MCF 10A (cell line): ENCODE measurements at regions not wholly inside any gene's neighbourhood (a gene's known extent, or its start where the extent isn't known, plus 50 kb on each side); places are given as distances from the start of the nearest gene placed in this dataset.

Experiments used
- BruUV-seq: library from RNA; stranded (reverse); fragments of 400-500 nt; replicated peaks from 2 replicates; lab custom pipeline; 2021; lab: Mats Ljungman, UMichigan
- CTCF ChIA-PET: fragments of 300-600 bp; sonication (Branson Sonifier 250); formaldehyde crosslinking; extraction: SDS; loops from one replicate; lab custom pipeline; 2021; ENCODE audit warnings: antibody characterized with exemption, inconsistent platforms; lab: Yijun Ruan, JAX
- POLR2A ChIA-PET: fragments of 300-600, 350-650 bp; sonication (Branson Sonifier 250); formaldehyde crosslinking; extraction: SDS; loops from one replicate; lab custom pipeline; 2020; ENCODE audit warnings: antibody characterized with exemption, inconsistent platforms; lab: Yijun Ruan, JAX
- DNase-seq: peaks from one replicate; pipeline ENCODE4 v3.0.0-alpha.2; 2018; ENCODE audit not compliant: unreplicated experiment
- H3K27ac Mint-ChIP-seq: one replicate; pipeline ENCODE4 v1.8.0; 2022; ENCODE audit warnings: mild to moderate bottlenecking, low read depth, mixed read lengths; ENCODE audit not compliant: unreplicated experiment
- H3K27me3 Mint-ChIP-seq: one replicate; pipeline ENCODE4 v1.8.0; 2022; ENCODE audit warnings: mixed read lengths; ENCODE audit not compliant: insufficient read depth, unreplicated experiment
- H3K36me3 Mint-ChIP-seq: one replicate; pipeline ENCODE4 v1.8.0; 2022; ENCODE audit warnings: mild to moderate bottlenecking, moderate library complexity, mixed read lengths; ENCODE audit not compliant: insufficient read depth, unreplicated experiment
- H3K4me1 Mint-ChIP-seq: one replicate; pipeline ENCODE4 v1.8.0; 2022; ENCODE audit warnings: mixed read lengths; ENCODE audit not compliant: insufficient read depth, unreplicated experiment
- H3K4me3 Mint-ChIP-seq: one replicate; pipeline ENCODE4 v1.8.0; 2022; ENCODE audit warnings: mild to moderate bottlenecking, moderate library complexity, mixed read lengths; ENCODE audit not compliant: unreplicated experiment
- H3K9me3 Mint-ChIP-seq: one replicate; pipeline ENCODE4 v1.8.0; 2022; ENCODE audit warnings: mixed read lengths; ENCODE audit not compliant: unreplicated experiment
- intact Hi-C: fragments of 100-400 bp; cut with micrococcal nuclease; formaldehyde crosslinking; loops from 2 replicates; pipeline ENCODE4 v1.14.1; 2022
- TF ChIP-seq, protein P1 (sequence below): fragments of 200-600 bp; IDR thresholded peaks from one replicate; pipeline ENCODE4 v1.8.0; 2022; ENCODE audit warnings: antibody characterized with exemption, mild to moderate bottlenecking; ENCODE audit not compliant: unreplicated experiment

GRCh38 chr10:8969853-8970252 is 915.4 kb downstream of the GATA3 start:
- BruUV-seq: no TSS peak
- Mint-ChIP-seq H3K4me3 (no peak overlapping the region), H3K36me3 (no peaks in the 10 kb centered on the region), H3K4me1 (peaks cover 35% of the 10 kb centered on the region), H3K27me3 (no peaks in the 10 kb centered on the region), H3K27ac (peak overlapping the region; percentile 4), H3K9me3 (peaks cover 7% of the 10 kb centered on the region)
- DNase-seq: no peak
- ChIA-PET POLR2A (interaction anchor here (0.6 to 1.9 kb wide), 7 partner anchors 8 to 275 kb away, joined by 3 to 9 read pairs (median 3); no protein-coding TSS in a partner anchor), CTCF (interaction anchor here (0.7 to 1.2 kb wide), 2 partner anchors 9 to 239 kb away, joined by 3 read pairs; no protein-coding TSS in a partner anchor)
- intact Hi-C loops: no loop called here
- TF ChIP-seq, protein P1, sequence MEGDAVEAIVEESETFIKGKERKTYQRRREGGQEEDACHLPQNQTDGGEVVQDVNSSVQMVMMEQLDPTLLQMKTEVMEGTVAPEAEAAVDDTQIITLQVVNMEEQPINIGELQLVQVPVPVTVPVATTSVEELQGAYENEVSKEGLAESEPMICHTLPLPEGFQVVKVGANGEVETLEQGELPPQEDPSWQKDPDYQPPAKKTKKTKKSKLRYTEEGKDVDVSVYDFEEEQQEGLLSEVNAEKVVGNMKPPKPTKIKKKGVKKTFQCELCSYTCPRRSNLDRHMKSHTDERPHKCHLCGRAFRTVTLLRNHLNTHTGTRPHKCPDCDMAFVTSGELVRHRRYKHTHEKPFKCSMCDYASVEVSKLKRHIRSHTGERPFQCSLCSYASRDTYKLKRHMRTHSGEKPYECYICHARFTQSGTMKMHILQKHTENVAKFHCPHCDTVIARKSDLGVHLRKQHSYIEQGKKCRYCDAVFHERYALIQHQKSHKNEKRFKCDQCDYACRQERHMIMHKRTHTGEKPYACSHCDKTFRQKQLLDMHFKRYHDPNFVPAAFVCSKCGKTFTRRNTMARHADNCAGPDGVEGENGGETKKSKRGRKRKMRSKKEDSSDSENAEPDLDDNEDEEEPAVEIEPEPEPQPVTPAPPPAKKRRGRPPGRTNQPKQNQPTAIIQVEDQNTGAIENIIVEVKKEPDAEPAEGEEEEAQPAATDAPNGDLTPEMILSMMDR: no peak

GRCh38 chr10:8975535-8975934 is 921.0 kb downstream of the GATA3 start:
- no TSS peak for BruUV-seq
- H3K27ac Mint-ChIP-seq: peak overlapping the region; percentile 44
- CTCF ChIA-PET: no interaction called here
- TF ChIP-seq, protein P1: no peak
- peaks cover 6% of the 10 kb centered on the region for H3K9me3 Mint-ChIP-seq
- H3K27me3 Mint-ChIP-seq: no peaks in the 10 kb centered on the region
- H3K4me3 Mint-ChIP-seq: no peak overlapping the region
- intact Hi-C loops: no loop called here
- H3K4me1 Mint-ChIP-seq: peaks cover 21% of the 10 kb centered on the region
- peak; percentile 73 for DNase-seq
- no peaks in the 10 kb centered on the region for H3K36me3 Mint-ChIP-seq
- POLR2A ChIA-PET: interaction anchor here (0.6 to 7.7 kb wide), 3 partner anchors 11 to 251 kb away, joined by 3 to 76 read pairs (median 3); no protein-coding TSS in a partner anchor

DNA sequence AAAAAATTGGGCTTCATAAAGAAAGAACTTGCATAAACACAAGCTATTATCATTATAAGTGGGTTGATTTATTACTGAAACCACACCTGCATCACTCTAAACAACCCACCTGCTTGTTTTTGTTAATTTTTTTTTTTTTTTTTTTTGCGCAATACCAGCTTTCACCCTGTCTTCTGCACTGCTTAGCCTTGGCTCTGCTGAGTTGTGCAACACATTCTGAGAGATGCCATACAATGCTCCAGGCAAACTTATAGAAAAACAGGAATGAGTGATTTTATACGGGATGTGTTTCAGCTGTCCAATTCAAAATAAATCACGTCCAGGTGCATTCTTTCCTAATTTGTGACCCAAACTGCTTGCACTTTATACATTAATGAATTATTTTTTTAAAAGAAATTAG is 923.6 kb downstream of the GATA3 start:
- peaks cover 22% of the 10 kb centered on the region for H3K4me1 Mint-ChIP-seq
- DNase-seq: peak; percentile 87
- TF ChIP-seq, protein P1: no peak
- BruUV-seq: no TSS peak
- no peak overlapping the region for H3K27ac Mint-ChIP-seq
- no peaks in the 10 kb centered on the region for H3K36me3 Mint-ChIP-seq
- ChIA-PET CTCF (interaction anchor here (0.6 to 1.9 kb wide), 7 partner anchors 33 to 1636 kb away, joined by 3 to 11 read pairs (median 3); no protein-coding TSS in a partner anchor), POLR2A (interaction anchor here (0.6 to 7.7 kb wide), 17 partner anchors 9 to 918 kb away, joined by 3 to 76 read pairs (median 5); no protein-coding TSS in a partner anchor)
- H3K4me3 Mint-ChIP-seq: no peak overlapping the region
- H3K27me3 Mint-ChIP-seq: no peaks in the 10 kb centered on the region
- intact Hi-C loops: no loop called here
- H3K9me3 Mint-ChIP-seq: no peaks in the 10 kb centered on the region

DNA sequence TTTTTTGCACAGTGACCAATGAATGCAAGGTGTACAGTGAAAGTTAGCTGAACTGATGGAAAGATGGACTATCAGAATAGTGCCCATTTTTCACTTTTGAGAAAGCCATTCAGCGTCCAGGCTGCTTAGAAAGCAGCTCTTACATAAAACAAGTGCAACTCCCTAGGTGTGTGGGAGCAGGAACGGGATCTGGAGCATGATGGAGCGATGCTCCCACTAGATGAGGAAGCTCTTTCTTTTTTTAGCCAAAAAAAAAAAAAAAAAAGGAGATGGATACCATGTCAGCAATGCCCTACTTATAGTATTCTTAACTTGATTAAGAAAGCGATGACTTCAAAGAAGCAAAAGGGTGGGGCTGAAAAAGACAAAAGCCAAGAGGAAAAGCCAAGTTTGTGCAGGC is 925.5 kb downstream of the GATA3 start:
- Mint-ChIP-seq H3K4me3 (no peak overlapping the region), H3K4me1 (peaks cover 22% of the 10 kb centered on the region), H3K27me3 (no peaks in the 10 kb centered on the region), H3K36me3 (no peaks in the 10 kb centered on the region), H3K9me3 (no peaks in the 10 kb centered on the region), H3K27ac (no peak overlapping the region)
- no peak for DNase-seq
- intact Hi-C loops: no loop called here
- ChIA-PET CTCF (interaction anchor here (0.6 to 1.9 kb wide), 4 partner anchors 32 to 1163 kb away, joined by 3 to 11 read pairs (median 3); no protein-coding TSS in a partner anchor), POLR2A (interaction anchor here (0.5 to 7.7 kb wide), 12 partner anchors 10 to 920 kb away, joined by 3 to 76 read pairs (median 4); no protein-coding TSS in a partner anchor)
- BruUV-seq: no TSS peak
- TF ChIP-seq, protein P1: no peak
